HL-60 (cell line): ENCODE measurements at regions not wholly inside any gene's neighbourhood (a gene's known extent, or its start where the extent isn't known, plus 50 kb on each side); places are given as distances from the start of the nearest gene placed in this dataset.

ENCODE experiments used
- CTCF ChIP-seq: IDR thresholded peaks from one replicate; pipeline ENCODE4 v1.5.1; 2011; ENCODE audit warnings: low read length, control low read depth, inconsistent platforms; ENCODE audit not compliant: insufficient read depth
- POLR2AphosphoS5 ChIP-seq: IDR thresholded peaks from 2 replicates; pipeline ENCODE4 v1.6.1; 2012; ENCODE audit warnings: low read depth
- REST ChIP-seq: IDR thresholded peaks from 2 replicates; pipeline ENCODE4 v1.6.1; 2012; ENCODE audit warnings: low read depth; ENCODE audit not compliant: insufficient replicate concordance

- TF ChIP-seq CTCF = no peak
- no peak for TF ChIP-seq REST
- TF ChIP-seq POLR2AphosphoS5 = no peak
These were observed 291.3 kb downstream of the COG6 start for GRCh38 chr13:39946769-39947168.
